Fibroblast of skin of abdomen (primary cell): ENCODE measurements at regions not wholly inside any gene's neighbourhood (a gene's known extent, or its start where the extent isn't known, plus 50 kb on each side); places are given as distances from the start of the nearest gene placed in this dataset.
A peak's percentile ranks its signal among the peaks of the same experiment; 100 is the strongest.
"Not testable (repeated sequence)": the region's sequence is repeated elsewhere in the genome, so short reads cannot be mapped to it uniquely, and the experiment has no call there.

Experiments
- DNase-seq: peaks from one replicate; pipeline ENCODE4 v3.0.0-alpha.2; 2013

- DNase-seq: peak; percentile 63
These were observed 50.5 kb upstream of the MAP4K3 start for GRCh38 chr2:39487398-39488250.

- peak; percentile 73 for DNase-seq
These were observed 51.4 kb upstream of the MAP4K3 start for GRCh38 chr2:39488450-39488849.

- no peak for DNase-seq
These were observed 53.5 kb upstream of the MAP4K3 start for GRCh38 chr2:39490586-39490985.

- DNase-seq: no peak
These were observed 54.6 kb upstream of the MAP4K3 start for GRCh38 chr2:39491653-39492052.

GRCh38 chr2:39492095-39492590 is 55.1 kb upstream of the MAP4K3 start:
- DNase-seq: peak; percentile 95

GRCh38 chr2:39492716-39493115 is 55.6 kb upstream of the MAP4K3 start:
- DNase-seq: no peak

GRCh38 chr2:39494784-39495251 is 57.7 kb upstream of the MAP4K3 start:
- DNase-seq: peak; percentile 99

- DNase-seq: no peak
These were observed 60.2 kb upstream of the MAP4K3 start for GRCh38 chr2:39497082-39497801.

- not testable (repeated sequence) for DNase-seq
These were observed 61.1 kb upstream of the MAP4K3 start for GRCh38 chr2:39498176-39498575.

GRCh38 chr2:39498786-39499185 is 61.7 kb upstream of the MAP4K3 start:
- no peak for DNase-seq

- DNase-seq: no peak
These were observed 62.3 kb upstream of the MAP4K3 start for GRCh38 chr2:39499336-39499735.

- DNase-seq: no peak
These were observed 64.3 kb upstream of the MAP4K3 start for GRCh38 chr2:39501412-39501811.

- no peak for DNase-seq
These were observed 66.2 kb upstream of the MAP4K3 start for GRCh38 chr2:39503277-39503676.

GRCh38 chr2:39504790-39505335 is 67.8 kb upstream of the MAP4K3 start:
- peak; percentile 86 for DNase-seq

GRCh38 chr2:39506215-39506614 is 69.1 kb upstream of the MAP4K3 start:
- DNase-seq: no peak

- DNase-seq: peak; percentile 81
These were observed 71.1 kb upstream of the MAP4K3 start for GRCh38 chr2:39508198-39508597.

- no peak for DNase-seq
These were observed 73.1 kb upstream of the MAP4K3 start for GRCh38 chr2:39510140-39510539.

GRCh38 chr2:39511219-39511604 is 74.1 kb upstream of the MAP4K3 start:
- no peak for DNase-seq

GRCh38 chr2:39511605-39512433 is 74.7 kb upstream of the MAP4K3 start:
- no peak for DNase-seq

GRCh38 chr2:39512434-39512935 is 75.4 kb upstream of the MAP4K3 start:
- DNase-seq: no peak

- DNase-seq: no peak
These were observed 75.9 kb upstream of the MAP4K3 start for GRCh38 chr2:39512941-39513340.

- DNase-seq: peak; percentile 96
These were observed 76.6 kb upstream of the MAP4K3 start for GRCh38 chr2:39513641-39514094.
